ENCODE measurements at regions not wholly inside any gene's neighbourhood (a gene's known extent, or its start where the extent isn't known, plus 50 kb on each side); places are given as distances from the start of the nearest gene placed in this dataset.

- H3K9ac ChIP-seq (ENCODE audit: extremely low read depth, insufficient read length, low read length): no peak overlapping the region
- no peak overlapping the region for H3K14ac ChIP-seq (ENCODE audit: insufficient read depth, low read length)
- no peak overlapping the region for H3T11ph ChIP-seq (ENCODE audit: low read length)
- no peak overlapping the region for H3K4me2 ChIP-seq (ENCODE audit: insufficient read depth, insufficient read length, low read length)
- Mint-ChIP-seq H3K4me1 (peaks cover 0 to 12% of the 10 kb centered on the region in 2 experiments; a peak in 1 of 4 replicates), H3K27ac (no peak overlapping the region), H3K27me3 (ENCODE audit: low read depth) (no peaks in the 10 kb centered on the region), H3K4me3 (no peak overlapping the region), H3K36me3 (ENCODE audit: insufficient read depth in 1 of 3, low read depth in 3 of 3) (no peaks in the 10 kb centered on the region), H3K9me3 (no peaks in the 10 kb centered on the region; a peak in 1 of 5 replicates)
- no peak overlapping the region for H2BK5ac ChIP-seq (ENCODE audit: insufficient read length, low read length)
- H3K4me1 ChIP-seq (ENCODE audit: insufficient read depth, low read length): no peaks in the 10 kb centered on the region
- H3K4ac ChIP-seq (ENCODE audit: low read depth, low read length): no peak overlapping the region
- H3K56ac ChIP-seq (ENCODE audit: insufficient read length, low read depth, low read length): no peak overlapping the region
- H4K5ac ChIP-seq (ENCODE audit: insufficient read length, low read depth, low read length): no peak overlapping the region
- no peak overlapping the region for H2AK5ac ChIP-seq (ENCODE audit: insufficient read length, low read length)
- no peak overlapping the region for H3K23ac ChIP-seq (ENCODE audit: insufficient read length, low read depth, low read length)
- H2BK15ac ChIP-seq (ENCODE audit: low read depth, low read length): no peak overlapping the region
- no peaks in the 10 kb centered on the region for H3K23me2 ChIP-seq (ENCODE audit: insufficient read length, low read depth, low read length, poor library complexity, severe bottlenecking)
- H3K79me2 ChIP-seq (ENCODE audit: insufficient read depth, low read length): no peaks in the 10 kb centered on the region
- no peak overlapping the region for H3K27ac ChIP-seq (ENCODE audit: insufficient read length, low read depth, low read length)
- no peak overlapping the region for H4K91ac ChIP-seq (ENCODE audit: insufficient read length, low read depth, low read length)
- H2BK12ac ChIP-seq (ENCODE audit: insufficient read length, low read depth, low read length): no peak overlapping the region
- H3K27me3 ChIP-seq (ENCODE audit: insufficient read depth, low read length): no peaks in the 10 kb centered on the region
- no peak overlapping the region for H2AFZ ChIP-seq (ENCODE audit: low read length)
- no peak overlapping the region for H2BK20ac ChIP-seq (ENCODE audit: low read depth, low read length, poor library complexity, severe bottlenecking)
- no peak overlapping the region for H2BK120ac ChIP-seq (ENCODE audit: low read depth, low read length, poor library complexity, severe bottlenecking)
- WGBS (ENCODE audit: extremely low coverage, insufficient read length, low lambda C conversion rate): no CpG with 5 or more reads among the region's 2 CpGs
- no peaks in the 10 kb centered on the region for H3K9me3 ChIP-seq (ENCODE audit: control insufficient read depth, low read depth, low read length)
- no peak for DNase-seq
- TF ChIP-seq CTCF (conservative IDR thresholded peaks at IDR 0.05): no peak
- H3K18ac ChIP-seq (ENCODE audit: insufficient read length, low read depth, low read length): no peak overlapping the region
- H3K79me1 ChIP-seq (ENCODE audit: insufficient read depth, low read depth, low read length, poor library complexity, severe bottlenecking): no peaks in the 10 kb centered on the region
- no peaks in the 10 kb centered on the region for H4K20me1 ChIP-seq (ENCODE audit: control insufficient read depth, insufficient read depth, insufficient read length)
- H4K8ac ChIP-seq (replicated peaks; ENCODE audit: insufficient read length, low read depth, low read length): no peak overlapping the region
These were observed 317.6 kb downstream of the SPATA17 start for GRCh38 chr1:217948741-217949140.

Data from H9 (cell line).